Progenitor cell of endocrine pancreas (in vitro differentiated cells): ENCODE measurements at regions not wholly inside any gene's neighbourhood (a gene's known extent, or its start where the extent isn't known, plus 50 kb on each side); places are given as distances from the start of the nearest gene placed in this dataset.

Experiments used
- DNase-seq: peaks from one replicate; pipeline ENCODE4 v3.0.0; 2021; ENCODE audit warnings: low spot score; ENCODE audit not compliant: unreplicated experiment
- H3K27ac Mint-ChIP-seq: 2 replicates; pipeline ENCODE4 v1.8.0; 2021; ENCODE audit warnings: mild to moderate bottlenecking, moderate library complexity, mixed read lengths
- H3K27me3 Mint-ChIP-seq: 2 replicates; pipeline ENCODE4 v1.8.0; 2021; ENCODE audit warnings: mixed read lengths
- H3K36me3 Mint-ChIP-seq: 2 replicates; pipeline ENCODE4 v1.8.0; 2022; ENCODE audit warnings: mixed read lengths; ENCODE audit not compliant: insufficient read depth
- H3K4me1 Mint-ChIP-seq: 2 replicates; pipeline ENCODE4 v1.8.0; 2021; ENCODE audit warnings: low read depth, mixed read lengths
- H3K4me3 Mint-ChIP-seq: 2 replicates; pipeline ENCODE4 v1.8.0; 2021; ENCODE audit warnings: low read depth, mild to moderate bottlenecking, moderate library complexity, mixed read lengths
- H3K9me3 Mint-ChIP-seq: 2 replicates; pipeline ENCODE4 v1.8.0; 2021; ENCODE audit warnings: low read depth, mixed read lengths
- TF ChIP-seq, protein P1 (sequence below): fragments of 200-600 bp; sonication (generic); IDR thresholded peaks from one replicate; pipeline ENCODE4 v1.5.0; 2021; ENCODE audit warnings: antibody characterized with exemption, mild to moderate bottlenecking; ENCODE audit not compliant: unreplicated experiment

DNA sequence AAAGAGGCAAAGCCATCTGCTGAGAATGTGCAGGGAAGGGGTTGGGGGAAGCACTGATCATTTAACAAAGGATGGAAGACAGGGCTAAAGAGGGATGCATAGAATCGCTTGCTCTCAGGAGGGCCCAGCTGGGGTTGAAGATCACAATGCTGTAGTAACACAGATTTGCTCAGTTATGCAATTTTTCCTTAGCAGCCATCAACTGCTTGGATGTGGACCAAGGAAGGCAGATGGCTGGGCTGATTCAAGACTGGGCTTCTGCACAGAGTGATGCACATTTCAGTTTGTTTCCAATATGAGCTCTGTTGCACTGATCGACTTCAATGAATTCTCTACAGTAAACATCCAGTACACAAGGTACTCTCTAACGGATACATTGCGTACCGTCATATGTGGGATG, 127.8 kb upstream of the TBL1X start:
- Mint-ChIP-seq H3K27me3 (no peaks in the 10 kb centered on the region), H3K9me3 (peaks cover 15% of the 10 kb centered on the region), H3K36me3 (no peaks in the 10 kb centered on the region), H3K4me3 (no peak overlapping the region), H3K4me1 (peaks cover 16% of the 10 kb centered on the region), H3K27ac (no peak overlapping the region)
- TF ChIP-seq, protein P1, sequence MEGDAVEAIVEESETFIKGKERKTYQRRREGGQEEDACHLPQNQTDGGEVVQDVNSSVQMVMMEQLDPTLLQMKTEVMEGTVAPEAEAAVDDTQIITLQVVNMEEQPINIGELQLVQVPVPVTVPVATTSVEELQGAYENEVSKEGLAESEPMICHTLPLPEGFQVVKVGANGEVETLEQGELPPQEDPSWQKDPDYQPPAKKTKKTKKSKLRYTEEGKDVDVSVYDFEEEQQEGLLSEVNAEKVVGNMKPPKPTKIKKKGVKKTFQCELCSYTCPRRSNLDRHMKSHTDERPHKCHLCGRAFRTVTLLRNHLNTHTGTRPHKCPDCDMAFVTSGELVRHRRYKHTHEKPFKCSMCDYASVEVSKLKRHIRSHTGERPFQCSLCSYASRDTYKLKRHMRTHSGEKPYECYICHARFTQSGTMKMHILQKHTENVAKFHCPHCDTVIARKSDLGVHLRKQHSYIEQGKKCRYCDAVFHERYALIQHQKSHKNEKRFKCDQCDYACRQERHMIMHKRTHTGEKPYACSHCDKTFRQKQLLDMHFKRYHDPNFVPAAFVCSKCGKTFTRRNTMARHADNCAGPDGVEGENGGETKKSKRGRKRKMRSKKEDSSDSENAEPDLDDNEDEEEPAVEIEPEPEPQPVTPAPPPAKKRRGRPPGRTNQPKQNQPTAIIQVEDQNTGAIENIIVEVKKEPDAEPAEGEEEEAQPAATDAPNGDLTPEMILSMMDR = no peak
- DNase-seq = no peak

DNA sequence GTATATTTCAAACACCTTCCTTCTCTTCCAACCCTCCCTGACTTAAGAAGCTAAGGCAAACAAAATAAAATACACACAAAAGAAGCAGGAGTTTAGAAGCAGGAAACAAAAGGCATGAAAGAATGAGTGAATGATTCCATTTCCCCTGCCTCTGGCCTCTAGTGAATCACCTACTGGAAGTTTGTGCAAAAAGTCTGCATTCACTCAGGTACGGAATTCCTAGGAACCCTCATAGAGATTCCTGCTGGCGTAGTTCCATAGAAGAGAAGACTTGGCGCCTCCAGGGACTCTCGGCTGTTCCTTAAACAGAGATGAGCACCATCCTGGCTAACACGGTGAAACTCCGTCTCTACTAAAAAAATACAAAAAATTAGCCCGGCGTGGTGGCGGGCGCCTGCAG, 125.9 kb upstream of the TBL1X start:
- peaks cover 12% of the 10 kb centered on the region for H3K4me1 Mint-ChIP-seq
- no peaks in the 10 kb centered on the region for H3K36me3 Mint-ChIP-seq
- no peak for DNase-seq
- H3K9me3 Mint-ChIP-seq = peaks cover 9% of the 10 kb centered on the region
- H3K27ac Mint-ChIP-seq = no peak overlapping the region
- no peaks in the 10 kb centered on the region for H3K27me3 Mint-ChIP-seq
- TF ChIP-seq, protein P1 = no peak
- no peak overlapping the region for H3K4me3 Mint-ChIP-seq

DNA sequence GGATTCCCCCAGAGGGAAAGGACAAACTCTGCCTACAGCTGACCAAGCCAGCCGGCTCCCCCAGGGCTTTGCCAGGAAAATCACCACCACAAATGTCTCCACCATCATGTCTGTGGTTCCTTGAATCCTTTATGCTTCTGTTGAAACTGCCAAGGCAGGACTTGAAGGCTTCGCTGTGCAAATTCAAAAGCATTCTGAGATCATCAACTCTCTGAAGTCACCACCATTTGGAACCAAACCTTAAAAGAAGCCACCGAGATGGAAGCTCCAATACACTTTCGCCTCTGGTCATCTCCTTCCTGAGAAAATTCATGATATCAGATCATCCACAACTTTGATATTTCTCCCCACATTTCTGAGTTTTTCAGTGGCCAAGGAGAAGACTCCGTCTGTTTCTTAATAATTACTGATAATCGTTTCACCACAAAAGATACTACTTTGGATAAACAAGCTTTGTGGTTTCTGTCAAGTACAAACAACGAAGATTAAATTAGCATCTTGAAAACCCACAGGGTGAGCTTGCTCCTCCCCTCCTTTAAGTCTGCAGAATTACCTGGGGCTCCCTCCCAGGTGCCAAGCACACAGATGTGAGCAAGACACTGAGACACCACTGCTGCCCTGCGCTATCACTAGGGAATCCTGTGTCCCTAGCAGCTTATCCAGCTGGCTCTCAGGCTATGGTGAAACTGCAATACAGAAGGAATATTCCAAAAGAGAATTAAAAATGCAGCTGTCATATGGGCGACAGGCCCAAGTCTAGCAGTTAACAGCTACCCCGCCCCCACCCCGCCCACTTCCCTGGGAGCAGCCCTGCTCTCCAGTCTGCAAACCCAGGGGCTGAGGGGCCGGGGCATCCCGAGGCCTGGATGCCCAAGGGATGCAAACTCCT, 125.0 kb upstream of the TBL1X start:
- Mint-ChIP-seq H3K27me3 (no peaks in the 10 kb centered on the region), H3K4me3 (no peak overlapping the region), H3K9me3 (peaks cover 9% of the 10 kb centered on the region), H3K4me1 (peaks cover 9% of the 10 kb centered on the region), H3K27ac (no peak overlapping the region), H3K36me3 (no peaks in the 10 kb centered on the region)
- DNase-seq = no peak
- TF ChIP-seq, protein P1 = no peak

DNA sequence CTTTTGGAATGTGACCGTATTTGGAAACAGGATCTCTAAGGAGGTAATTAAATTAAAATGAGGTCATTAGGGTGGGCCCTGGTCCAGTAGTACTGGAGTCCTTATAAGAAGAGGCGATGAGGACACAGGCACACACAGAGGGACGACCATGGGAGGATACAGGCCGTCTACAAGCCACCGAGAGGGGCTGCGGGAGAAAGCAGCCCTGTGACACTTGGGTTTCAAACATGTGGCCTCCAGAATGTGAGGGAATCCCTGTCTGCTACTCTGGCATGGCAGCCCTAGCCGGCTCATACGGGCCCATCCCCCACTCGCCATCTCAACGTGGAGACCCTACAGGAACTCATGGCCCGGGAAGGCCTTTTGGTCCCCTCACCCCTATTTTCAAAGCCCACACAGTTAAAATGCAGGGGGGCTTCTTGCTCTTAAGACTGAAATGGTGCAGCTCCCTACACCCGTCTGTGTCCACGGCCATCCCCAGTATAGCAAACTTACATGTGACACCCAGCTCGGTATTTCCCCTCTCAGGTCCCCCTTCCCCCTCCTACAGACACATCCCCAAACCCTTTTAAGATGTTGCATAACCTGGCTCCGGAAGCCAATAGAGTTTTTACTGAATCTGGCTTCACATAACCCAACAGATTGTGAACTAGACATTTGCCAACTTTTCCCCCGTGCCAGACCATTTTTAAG, 124.1 kb upstream of the TBL1X start:
- Mint-ChIP-seq H3K27me3 (no peaks in the 10 kb centered on the region), H3K4me1 (peaks cover 9% of the 10 kb centered on the region), H3K27ac (peak overlapping the region; percentile 77), H3K36me3 (no peaks in the 10 kb centered on the region), H3K4me3 (no peak overlapping the region), H3K9me3 (peaks cover 14% of the 10 kb centered on the region)
- DNase-seq = no peak
- TF ChIP-seq, protein P1 = no peak

DNA sequence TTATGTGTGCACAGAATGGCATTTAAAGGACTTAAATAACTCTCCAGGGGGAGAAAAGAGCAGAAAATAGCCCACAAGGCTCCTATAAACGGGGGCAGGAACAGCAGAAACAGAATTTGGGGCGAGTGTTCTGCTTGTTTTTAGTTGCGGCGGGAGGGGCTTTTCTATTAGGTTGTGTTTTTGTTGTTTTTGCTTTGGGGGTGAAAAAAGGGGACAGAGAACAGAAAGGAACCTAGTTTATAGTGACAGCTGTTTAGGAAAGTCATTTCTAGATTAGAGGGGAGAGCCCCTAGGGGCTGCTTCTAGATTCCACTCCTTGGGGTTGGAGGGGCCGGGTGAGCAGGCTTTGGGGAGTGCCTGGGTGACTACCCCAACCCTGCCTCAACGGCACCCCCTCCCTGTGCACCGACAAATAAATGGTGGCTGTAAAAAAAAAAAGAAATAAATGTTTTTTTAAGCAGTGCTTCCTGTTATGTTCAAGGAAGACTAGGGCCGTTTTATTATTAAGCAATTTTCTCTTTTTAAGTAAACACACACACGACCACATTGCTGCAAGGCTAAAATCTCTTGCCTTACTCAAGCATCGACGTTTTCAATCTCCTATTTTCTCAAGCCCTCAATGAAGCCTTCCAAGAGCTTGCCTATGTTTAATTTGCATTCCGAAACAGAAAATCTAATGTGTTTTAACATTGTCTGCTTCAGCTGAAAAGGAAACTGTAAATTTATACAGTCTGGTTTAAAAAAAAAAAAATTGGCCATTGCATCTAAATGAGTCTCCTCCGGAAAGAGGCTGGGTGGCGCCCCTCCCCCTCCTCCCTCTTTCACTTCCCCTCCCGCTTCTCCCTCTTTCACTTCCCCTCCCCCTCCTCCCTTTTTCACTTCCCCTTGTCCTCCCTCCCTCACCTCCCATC, 123.3 kb upstream of the TBL1X start:
- peaks cover 14% of the 10 kb centered on the region for H3K9me3 Mint-ChIP-seq
- no peak overlapping the region for H3K4me3 Mint-ChIP-seq
- H3K36me3 Mint-ChIP-seq = no peaks in the 10 kb centered on the region
- no peaks in the 10 kb centered on the region for H3K27me3 Mint-ChIP-seq
- H3K27ac Mint-ChIP-seq = peak overlapping the region; percentile 77
- DNase-seq = no peak
- TF ChIP-seq, protein P1 = no peak
- H3K4me1 Mint-ChIP-seq = peaks cover 9% of the 10 kb centered on the region
